ENCODE measurements at regions not wholly inside any gene's neighbourhood (a gene's known extent, or its start where the extent isn't known, plus 50 kb on each side); places are given as distances from the start of the nearest gene placed in this dataset.

DNA sequence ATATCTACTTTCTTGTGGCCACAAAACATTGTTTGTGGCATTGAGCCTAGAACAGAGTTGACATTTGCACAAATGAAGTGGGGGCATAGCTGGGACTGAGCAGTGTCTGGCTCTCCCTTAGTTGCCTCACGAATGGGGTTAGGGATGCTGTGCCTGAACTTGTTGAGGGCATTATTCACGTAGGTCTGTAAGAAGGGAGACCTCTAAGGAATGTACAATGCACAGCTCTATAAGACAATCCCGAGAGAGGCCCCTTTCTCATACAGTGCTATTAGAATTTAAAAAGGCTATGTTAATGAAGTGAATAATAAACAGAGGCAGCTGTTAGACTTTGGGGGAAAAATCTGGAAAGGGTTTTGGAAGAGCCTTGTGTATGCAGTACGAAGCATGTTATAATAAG, 118.4 kb upstream of the DEPDC1 start:
- ChIA-PET CTCF (no interaction called here), POLR2A (no interaction called here)
- TF ChIP-seq, protein P1, sequence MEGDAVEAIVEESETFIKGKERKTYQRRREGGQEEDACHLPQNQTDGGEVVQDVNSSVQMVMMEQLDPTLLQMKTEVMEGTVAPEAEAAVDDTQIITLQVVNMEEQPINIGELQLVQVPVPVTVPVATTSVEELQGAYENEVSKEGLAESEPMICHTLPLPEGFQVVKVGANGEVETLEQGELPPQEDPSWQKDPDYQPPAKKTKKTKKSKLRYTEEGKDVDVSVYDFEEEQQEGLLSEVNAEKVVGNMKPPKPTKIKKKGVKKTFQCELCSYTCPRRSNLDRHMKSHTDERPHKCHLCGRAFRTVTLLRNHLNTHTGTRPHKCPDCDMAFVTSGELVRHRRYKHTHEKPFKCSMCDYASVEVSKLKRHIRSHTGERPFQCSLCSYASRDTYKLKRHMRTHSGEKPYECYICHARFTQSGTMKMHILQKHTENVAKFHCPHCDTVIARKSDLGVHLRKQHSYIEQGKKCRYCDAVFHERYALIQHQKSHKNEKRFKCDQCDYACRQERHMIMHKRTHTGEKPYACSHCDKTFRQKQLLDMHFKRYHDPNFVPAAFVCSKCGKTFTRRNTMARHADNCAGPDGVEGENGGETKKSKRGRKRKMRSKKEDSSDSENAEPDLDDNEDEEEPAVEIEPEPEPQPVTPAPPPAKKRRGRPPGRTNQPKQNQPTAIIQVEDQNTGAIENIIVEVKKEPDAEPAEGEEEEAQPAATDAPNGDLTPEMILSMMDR (IDR thresholded peaks at IDR 0.05; ENCODE audit: insufficient read depth, low read length, missing control alignments), result no peak

DNA sequence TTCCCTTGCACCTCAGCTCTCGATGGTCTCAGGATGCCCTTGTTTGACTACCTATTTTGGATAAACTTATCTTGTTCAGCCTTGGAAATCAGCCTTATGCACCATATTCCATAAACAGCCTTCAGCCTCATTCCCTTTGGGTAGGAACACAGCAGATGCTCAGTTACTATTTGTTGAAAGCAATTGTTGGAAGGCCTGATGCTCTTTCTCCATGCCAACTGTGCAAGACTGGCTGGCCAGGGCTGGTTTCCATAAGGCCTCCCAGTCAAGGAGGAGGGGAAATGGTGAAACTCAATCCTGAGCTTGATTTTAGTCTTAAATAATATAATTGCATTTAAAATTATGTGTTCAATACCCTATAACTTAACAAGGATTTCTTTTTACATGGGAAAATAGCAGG, 121.1 kb upstream of the DEPDC1 start:
- no peak overlapping the region for H3K4me3 ChIP-seq (ENCODE audit: low read depth, low read length)
- ChIA-PET CTCF (no interaction called here), POLR2A (no interaction called here)
- TF ChIP-seq, protein P1 (IDR thresholded peaks at IDR 0.05; ENCODE audit: insufficient read depth, low read length, missing control alignments), result no peak
- no peak for DNase-seq (ENCODE audit: low read depth, low spot score)

More for the DNA sequence above, 118.4 kb upstream of the DEPDC1 start:
- DNase-seq (ENCODE audit: low read depth, low spot score), result no peak
- H3K4me3 ChIP-seq (ENCODE audit: low read depth, low read length), result no peak overlapping the region

DNA sequence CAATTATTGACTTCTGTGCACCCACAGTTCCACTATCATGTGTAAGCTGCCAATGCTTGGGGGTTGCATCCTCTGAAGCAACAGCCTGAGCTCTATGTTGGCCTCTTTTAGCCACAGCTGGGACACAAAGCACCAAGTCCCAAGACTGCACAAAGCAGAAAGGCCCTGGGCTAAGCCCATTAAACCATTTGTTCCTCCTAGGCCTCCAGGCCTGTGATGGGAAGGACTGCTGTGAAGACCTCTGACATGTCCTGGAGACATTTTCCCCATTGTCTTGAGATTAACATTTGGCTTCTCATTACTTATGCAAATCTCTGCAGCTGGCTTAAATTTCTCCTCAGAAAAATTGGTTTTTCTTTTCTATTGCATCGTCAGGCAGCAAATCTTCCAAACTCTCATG, 123.7 kb upstream of the DEPDC1 start:
- H3K4me3 ChIP-seq (ENCODE audit: low read depth, low read length), result no peak overlapping the region
- POLR2A ChIA-PET, result no interaction called here
- CTCF ChIA-PET, result no interaction called here
- TF ChIP-seq, protein P1 (IDR thresholded peaks at IDR 0.05; ENCODE audit: insufficient read depth, low read length, missing control alignments), result no peak
- no peak for DNase-seq (ENCODE audit: low read depth, low spot score)

DNA sequence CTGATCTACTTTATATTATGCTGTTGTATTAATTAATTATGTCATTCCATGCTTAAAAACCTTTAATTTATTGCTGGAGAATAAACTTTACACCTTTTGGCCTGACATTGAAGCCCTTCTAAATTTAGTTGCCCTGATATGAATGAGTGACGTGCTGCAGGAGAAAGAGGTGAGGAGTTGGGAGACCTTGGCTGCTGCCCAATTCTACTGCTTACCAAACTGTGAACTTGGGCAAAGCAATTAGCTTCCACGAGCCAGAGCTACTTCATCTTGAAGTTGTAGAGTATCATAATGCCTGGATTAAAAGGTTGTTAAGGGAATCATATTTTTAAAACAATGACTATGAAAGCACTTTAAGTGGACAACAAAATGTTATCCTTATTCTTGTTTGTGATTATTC, 126.8 kb upstream of the DEPDC1 start:
- ChIA-PET CTCF (no interaction called here), POLR2A (no interaction called here)
- no peak overlapping the region for H3K4me3 ChIP-seq (ENCODE audit: low read depth, low read length)
- TF ChIP-seq, protein P1 (IDR thresholded peaks at IDR 0.05; ENCODE audit: insufficient read depth, low read length, missing control alignments), result no peak
- DNase-seq (ENCODE audit: low read depth, low spot score), result no peak

GRCh38 chr1:68624233-68624632, 127.4 kb upstream of the DEPDC1 start:
- H3K4me3 ChIP-seq (ENCODE audit: low read depth, low read length), result no peak overlapping the region
- no peak for DNase-seq (ENCODE audit: low read depth, low spot score)
- CTCF ChIA-PET, result no interaction called here
- TF ChIP-seq, protein P1 (IDR thresholded peaks at IDR 0.05; ENCODE audit: insufficient read depth, low read length, missing control alignments), result no peak
- POLR2A ChIA-PET, result no interaction called here

DNA sequence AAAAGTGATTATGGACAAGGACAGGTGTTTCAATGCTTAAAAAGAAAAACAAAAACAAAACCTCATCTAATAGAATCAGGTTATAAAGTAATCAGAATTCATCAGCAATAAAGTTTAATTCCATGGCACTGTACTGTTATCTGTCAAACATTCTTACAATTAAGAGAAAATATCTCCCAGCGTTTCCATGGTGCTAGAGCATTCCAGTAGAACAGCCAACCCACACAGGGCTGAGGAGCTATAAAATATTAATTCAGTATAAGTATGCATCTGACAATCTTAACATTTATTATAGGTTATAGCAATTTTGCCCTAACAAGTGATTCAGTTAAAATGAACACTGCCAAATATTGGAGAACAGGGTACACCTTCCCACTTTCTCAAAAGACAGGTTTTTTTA, 128.7 kb upstream of the DEPDC1 start:
- no peak for DNase-seq (ENCODE audit: low read depth, low spot score)
- TF ChIP-seq, protein P1 (IDR thresholded peaks at IDR 0.05; ENCODE audit: insufficient read depth, low read length, missing control alignments), result no peak
- no peak overlapping the region for H3K4me3 ChIP-seq (ENCODE audit: low read depth, low read length)
- CTCF ChIA-PET, result no interaction called here
- POLR2A ChIA-PET, result no interaction called here
